HepG2 (cell line): ENCODE measurements at regions not wholly inside any gene's neighbourhood (a gene's known extent, or its start where the extent isn't known, plus 50 kb on each side); places are given as distances from the start of the nearest gene placed in this dataset.
A peak's percentile ranks its signal among the peaks of the same experiment; 100 is the strongest.

Experiments
- ATF2 ChIP-seq: sonication (generic); formaldehyde crosslinking; IDR thresholded peaks from 2 replicates; pipeline ENCODE4 v1.4.0; 2020; ENCODE audit warnings: missing genetic modification reagents
- ATF7-NPFF ChIP-seq: sonication (generic); formaldehyde crosslinking; IDR thresholded peaks from 2 replicates; pipeline ENCODE4 v1.8.1; 2023; ENCODE audit warnings: mild to moderate bottlenecking, low read depth, missing genetic modification reagents, moderate library complexity
- CREM ChIP-seq, 2 experiments: sonication (generic) in 1 of 2; formaldehyde crosslinking in 1 of 2; IDR thresholded peaks; 2 replicates each; pipeline versions ENCODE4 v1.4.0 to v1.6.1; 2016 to 2020; ENCODE audit warnings: antibody characterized with exemption in 1 of 2, mild to moderate bottlenecking in 1 of 2, missing genetic modification reagents in 1 of 2
- HDAC2 ChIP-seq: sonication (generic); formaldehyde crosslinking; IDR thresholded peaks from 2 replicates; pipeline ENCODE4 v1.4.0; 2020; ENCODE audit warnings: missing genetic modification reagents
- HNF4A ChIP-seq: sonication (generic); formaldehyde crosslinking; IDR thresholded peaks from 2 replicates; pipeline ENCODE4 v1.4.0; 2020; ENCODE audit warnings: missing genetic modification reagents
- NR2F1 ChIP-seq, 2 experiments: fragments of 450-650 bp in 1 of 2; formaldehyde crosslinking in 1 of 2; IDR thresholded peaks; 2 replicates each; pipeline versions ENCODE4 v1.5.0 to v1.6.1; 2016 to 2020; ENCODE audit warnings: mild to moderate bottlenecking in 1 of 2, missing compliant biosample characterization in 1 of 2, missing genetic modification reagents in 1 of 2, moderate library complexity in 1 of 2
- SP5 ChIP-seq: IDR thresholded peaks from 2 replicates; pipeline ENCODE4 v1.6.1; 2016; ENCODE audit warnings: low read depth, borderline replicate concordance
- SRSF4 ChIP-seq: fragments of 200-400 bp; formaldehyde crosslinking; IDR thresholded peaks from one replicate; pipeline ENCODE4 v1.6.1; 2018; ENCODE audit warnings: mild to moderate bottlenecking, low read depth, low read length, moderate library complexity; ENCODE audit not compliant: poor library complexity, severe bottlenecking
- TGIF2 ChIP-seq: IDR thresholded peaks from 2 replicates; pipeline ENCODE4 v1.6.1; 2016; ENCODE audit warnings: control low read depth, missing compliant biosample characterization
- ZFP36 ChIP-seq: fragments of 150-350 bp; IDR thresholded peaks from 2 replicates; pipeline ENCODE4 v1.6.1; 2018; ENCODE audit warnings: borderline replicate concordance, low read length, low read depth; ENCODE audit not compliant: partially characterized antibody
- ZFP62 ChIP-seq: sonication (generic); formaldehyde crosslinking; IDR thresholded peaks from 2 replicates; pipeline ENCODE4 v1.4.0; 2020; ENCODE audit warnings: missing genetic modification reagents
- ZFX ChIP-seq: sonication (generic); formaldehyde crosslinking; IDR thresholded peaks from 2 replicates; pipeline ENCODE4 v1.4.0; 2020; ENCODE audit warnings: mild to moderate bottlenecking, low read depth, missing genetic modification reagents, moderate library complexity
- ZNF292 ChIP-seq: sonication (generic); formaldehyde crosslinking; IDR thresholded peaks from 2 replicates; pipeline ENCODE4 v1.8.1; 2022; ENCODE audit warnings: mild to moderate bottlenecking, low read depth, missing genetic modification reagents, borderline replicate concordance
- ZNF644 ChIP-seq: IDR thresholded peaks from 2 replicates; pipeline ENCODE4 v1.6.1; 2016; ENCODE audit warnings: low read depth
- ZNF652 ChIP-seq: IDR thresholded peaks from 2 replicates; pipeline ENCODE4 v1.6.1; 2016; ENCODE audit warnings: low read depth, borderline replicate concordance
- ZNF75D ChIP-seq: sonication (generic); formaldehyde crosslinking; IDR thresholded peaks from 2 replicates; pipeline ENCODE4 v1.8.1; 2023; ENCODE audit warnings: missing genetic modification reagents, mild to moderate bottlenecking, borderline replicate concordance
- ZNF782 ChIP-seq: sonication (generic); formaldehyde crosslinking; IDR thresholded peaks from 2 replicates; pipeline ENCODE4 v1.4.0; 2020; ENCODE audit warnings: missing genetic modification reagents, mild to moderate bottlenecking, borderline replicate concordance
- TF ChIP-seq, protein P1 (sequence below): sonication (generic); formaldehyde crosslinking; conservative IDR thresholded peaks from 2 replicates; pipeline ENCODE4 v1.8.0; 2022; ENCODE audit warnings: missing genetic modification reagents
- TF ChIP-seq, protein P2 (sequence below): sonication (generic); formaldehyde crosslinking; IDR thresholded peaks from 2 replicates; pipeline ENCODE4 v1.4.0; 2020; ENCODE audit warnings: missing genetic modification reagents
- TF ChIP-seq, protein P3 (sequence below): sonication (generic); formaldehyde crosslinking; IDR thresholded peaks from 2 replicates; pipeline ENCODE4 v1.4.0; 2020; ENCODE audit warnings: missing genetic modification reagents, borderline replicate concordance
- TF ChIP-seq, protein P4 (sequence below): sonication (generic); IDR thresholded peaks from 2 replicates; pipeline ENCODE4 v1.6.1; 2016; ENCODE audit warnings: low read depth, borderline replicate concordance
- TF ChIP-seq, protein P5 (sequence below): IDR thresholded peaks from 2 replicates; pipeline ENCODE4 v1.6.1; 2012; ENCODE audit warnings: inconsistent platforms

DNA sequence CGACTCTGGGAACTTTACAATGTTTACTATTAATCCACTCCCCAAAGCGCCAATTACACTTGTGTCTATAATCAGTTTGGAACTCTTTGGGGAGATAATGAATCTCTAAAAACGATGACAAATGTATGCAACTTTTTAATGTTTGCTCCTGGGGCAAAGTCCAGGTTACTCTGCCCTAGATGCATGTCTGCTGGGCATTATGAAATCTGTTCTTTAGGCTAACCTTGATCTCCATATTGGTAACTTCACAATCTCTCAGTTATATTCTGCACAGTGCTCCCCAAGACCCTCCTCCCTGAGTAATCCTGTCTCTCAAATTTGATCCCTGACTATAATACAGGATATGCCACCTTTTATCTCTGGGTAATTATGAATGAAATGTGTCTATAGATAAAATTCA, 152.2 kb upstream of the TRPM3 start (continued):
- TF ChIP-seq ATF7-NPFF (CRISPR knock-in tag), result no peak
- TF ChIP-seq, protein P1, sequence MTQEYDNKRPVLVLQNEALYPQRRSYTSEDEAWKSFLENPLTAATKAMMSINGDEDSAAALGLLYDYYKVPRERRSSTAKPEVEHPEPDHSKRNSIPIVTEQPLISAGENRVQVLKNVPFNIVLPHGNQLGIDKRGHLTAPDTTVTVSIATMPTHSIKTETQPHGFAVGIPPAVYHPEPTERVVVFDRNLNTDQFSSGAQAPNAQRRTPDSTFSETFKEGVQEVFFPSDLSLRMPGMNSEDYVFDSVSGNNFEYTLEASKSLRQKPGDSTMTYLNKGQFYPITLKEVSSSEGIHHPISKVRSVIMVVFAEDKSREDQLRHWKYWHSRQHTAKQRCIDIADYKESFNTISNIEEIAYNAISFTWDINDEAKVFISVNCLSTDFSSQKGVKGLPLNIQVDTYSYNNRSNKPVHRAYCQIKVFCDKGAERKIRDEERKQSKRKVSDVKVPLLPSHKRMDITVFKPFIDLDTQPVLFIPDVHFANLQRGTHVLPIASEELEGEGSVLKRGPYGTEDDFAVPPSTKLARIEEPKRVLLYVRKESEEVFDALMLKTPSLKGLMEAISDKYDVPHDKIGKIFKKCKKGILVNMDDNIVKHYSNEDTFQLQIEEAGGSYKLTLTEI (CRISPR knock-in tag), result no peak
- TF ChIP-seq ZNF652 (CRISPR knock-in tag), result no peak
- TF ChIP-seq TGIF2 (CRISPR knock-in tag), result no peak
- TF ChIP-seq, protein P2, sequence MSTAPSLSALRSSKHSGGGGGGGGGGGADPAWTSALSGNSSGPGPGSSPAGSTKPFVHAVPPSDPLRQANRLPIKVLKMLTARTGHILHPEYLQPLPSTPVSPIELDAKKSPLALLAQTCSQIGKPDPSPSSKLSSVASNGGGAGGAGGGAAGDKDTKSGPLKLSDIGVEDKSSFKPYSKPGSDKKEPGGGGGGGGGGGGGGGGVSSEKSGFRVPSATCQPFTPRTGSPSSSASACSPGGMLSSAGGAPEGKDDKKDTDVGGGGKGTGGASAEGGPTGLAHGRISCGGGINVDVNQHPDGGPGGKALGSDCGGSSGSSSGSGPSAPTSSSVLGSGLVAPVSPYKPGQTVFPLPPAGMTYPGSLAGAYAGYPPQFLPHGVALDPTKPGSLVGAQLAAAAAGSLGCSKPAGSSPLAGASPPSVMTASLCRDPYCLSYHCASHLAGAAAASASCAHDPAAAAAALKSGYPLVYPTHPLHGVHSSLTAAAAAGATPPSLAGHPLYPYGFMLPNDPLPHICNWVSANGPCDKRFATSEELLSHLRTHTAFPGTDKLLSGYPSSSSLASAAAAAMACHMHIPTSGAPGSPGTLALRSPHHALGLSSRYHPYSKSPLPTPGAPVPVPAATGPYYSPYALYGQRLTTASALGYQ (CRISPR knock-in tag), result no peak
- TF ChIP-seq, protein P3, sequence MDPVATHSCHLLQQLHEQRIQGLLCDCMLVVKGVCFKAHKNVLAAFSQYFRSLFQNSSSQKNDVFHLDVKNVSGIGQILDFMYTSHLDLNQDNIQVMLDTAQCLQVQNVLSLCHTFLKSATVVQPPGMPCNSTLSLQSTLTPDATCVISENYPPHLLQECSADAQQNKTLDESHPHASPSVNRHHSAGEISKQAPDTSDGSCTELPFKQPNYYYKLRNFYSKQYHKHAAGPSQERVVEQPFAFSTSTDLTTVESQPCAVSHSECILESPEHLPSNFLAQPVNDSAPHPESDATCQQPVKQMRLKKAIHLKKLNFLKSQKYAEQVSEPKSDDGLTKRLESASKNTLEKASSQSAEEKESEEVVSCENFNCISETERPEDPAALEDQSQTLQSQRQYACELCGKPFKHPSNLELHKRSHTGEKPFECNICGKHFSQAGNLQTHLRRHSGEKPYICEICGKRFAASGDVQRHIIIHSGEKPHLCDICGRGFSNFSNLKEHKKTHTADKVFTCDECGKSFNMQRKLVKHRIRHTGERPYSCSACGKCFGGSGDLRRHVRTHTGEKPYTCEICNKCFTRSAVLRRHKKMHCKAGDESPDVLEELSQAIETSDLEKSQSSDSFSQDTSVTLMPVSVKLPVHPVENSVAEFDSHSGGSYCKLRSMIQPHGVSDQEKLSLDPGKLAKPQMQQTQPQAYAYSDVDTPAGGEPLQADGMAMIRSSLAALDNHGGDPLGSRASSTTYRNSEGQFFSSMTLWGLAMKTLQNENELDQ (CRISPR knock-in tag), result no peak
- no peak for TF ChIP-seq ZNF75D (CRISPR knock-in tag)
- no peak for TF ChIP-seq NR2F1 (CRISPR knock-in tag; IDR thresholded peaks at IDR 0.05)
- TF ChIP-seq ZNF644 (CRISPR knock-in tag), result peak; percentile 68; the same call in 1 of the 2 replicates
- no peak for TF ChIP-seq ZFX (CRISPR knock-in tag)
- no peak for TF ChIP-seq SRSF4
- no peak for TF ChIP-seq ZFP62 (CRISPR knock-in tag)
- TF ChIP-seq HNF4A (CRISPR knock-in tag), result peak; percentile 93
- no peak for TF ChIP-seq SP5
- TF ChIP-seq CREM (IDR thresholded peaks at IDR 0.05), result 0 out of 2 replicates have a peak, but pooled peaks have one; percentile 19
- no peak for TF ChIP-seq CREM (CRISPR knock-in tag; IDR thresholded peaks at IDR 0.05)
- TF ChIP-seq ZFP36, result no peak
- no peak for TF ChIP-seq ZNF292 (CRISPR knock-in tag)
- TF ChIP-seq, protein P4, sequence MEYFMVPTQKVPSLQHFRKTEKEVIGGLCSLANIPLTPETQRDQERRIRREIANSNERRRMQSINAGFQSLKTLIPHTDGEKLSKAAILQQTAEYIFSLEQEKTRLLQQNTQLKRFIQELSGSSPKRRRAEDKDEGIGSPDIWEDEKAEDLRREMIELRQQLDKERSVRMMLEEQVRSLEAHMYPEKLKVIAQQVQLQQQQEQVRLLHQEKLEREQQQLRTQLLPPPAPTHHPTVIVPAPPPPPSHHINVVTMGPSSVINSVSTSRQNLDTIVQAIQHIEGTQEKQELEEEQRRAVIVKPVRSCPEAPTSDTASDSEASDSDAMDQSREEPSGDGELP, result no peak
- no peak for TF ChIP-seq ZNF782 (CRISPR knock-in tag)
- TF ChIP-seq HDAC2 (CRISPR knock-in tag), result 0 out of 2 replicates have a peak, but pooled peaks have one; percentile 29
- TF ChIP-seq, protein P5, sequence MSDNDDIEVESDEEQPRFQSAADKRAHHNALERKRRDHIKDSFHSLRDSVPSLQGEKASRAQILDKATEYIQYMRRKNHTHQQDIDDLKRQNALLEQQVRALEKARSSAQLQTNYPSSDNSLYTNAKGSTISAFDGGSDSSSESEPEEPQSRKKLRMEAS, result no peak
- TF ChIP-seq ATF2 (CRISPR knock-in tag), result 0 out of 2 replicates have a peak, but pooled peaks have one; percentile 33
